SK-N-SH (cell line): ENCODE measurements at regions not wholly inside any gene's neighbourhood (a gene's known extent, or its start where the extent isn't known, plus 50 kb on each side); places are given as distances from the start of the nearest gene placed in this dataset.

Source experiments
- CTCF ChIA-PET: fragments of 300-600, 350-600 bp; formaldehyde crosslinking; extraction: SDS; loops from one replicate; lab custom pipeline; 2021; lab: Yijun Ruan, JAX
- POLR2A ChIA-PET: fragments of 350-600 bp; sonication (Branson Sonifier 250); formaldehyde crosslinking; extraction: SDS; loops from one replicate; lab custom pipeline; 2020; ENCODE audit warnings: antibody characterized with exemption, inconsistent platforms; lab: Yijun Ruan, JAX
- DNase-seq: peaks from one replicate; pipeline ENCODE4 v3.0.0; 2012
- H2AFZ ChIP-seq: fragments of 200-600 bp; sonication (generic); 2 replicates; pipeline ENCODE4 v1.8.1; 2016; ENCODE audit warnings: antibody characterized with exemption, mild to moderate bottlenecking, low read depth
- H3F3A ChIP-seq: fragments of 200-600 bp; sonication (generic); replicated peaks from 2 replicates; pipeline ENCODE3; 2016; ENCODE audit warnings: antibody characterized with exemption, mild to moderate bottlenecking; ENCODE audit not compliant: insufficient read depth
- H3K27ac ChIP-seq, 2 experiments: fragments of 200-500 bp in 1 of 2; fragments of 200-600 bp in 1 of 2; sonication (Bioruptor generic) in 1 of 2; sonication (generic), shearing (Covaris generic) in 1 of 2; 2 replicates each; pipeline versions ENCODE4 v1.5.1 to v1.6.1; 2014 to 2016; ENCODE audit warnings: low read depth in 2 of 2, inconsistent platforms in 1 of 2, low read length in 1 of 2, mild to moderate bottlenecking in 1 of 2, mixed read lengths in 1 of 2
- H3K27me3 ChIP-seq: fragments of 200-600 bp; sonication (generic), shearing (Covaris generic); 2 replicates; pipeline ENCODE4 v1.6.1; 2016; ENCODE audit warnings: mixed run types; ENCODE audit not compliant: insufficient read depth
- H3K36me3 ChIP-seq, 2 experiments: fragments of 200-500 bp in 1 of 2; fragments of 200-600 bp in 1 of 2; sonication (Bioruptor generic) in 1 of 2; sonication (generic) in 1 of 2; replicated peaks in 1 of 2; 2 replicates each; pipeline versions ENCODE3 to v1.5.1; 2014 to 2016; ENCODE audit warnings: low read length in 1 of 2, mild to moderate bottlenecking in 1 of 2; ENCODE audit not compliant: insufficient read depth in 2 of 2, control insufficient read depth in 1 of 2
- H3K4me1 ChIP-seq, 2 experiments: fragments of 200-500 bp in 1 of 2; fragments of 200-600 bp in 1 of 2; sonication (Bioruptor generic) in 1 of 2; sonication (generic), shearing (Covaris generic) in 1 of 2; 2 replicates each; pipeline versions ENCODE4 v1.5.1 to v1.6.1; 2014 to 2016; ENCODE audit warnings: low read depth in 1 of 2, low read length in 1 of 2, mixed run types in 1 of 2; ENCODE audit not compliant: insufficient read depth in 2 of 2, control insufficient read depth in 1 of 2
- H3K4me2 ChIP-seq: fragments of 200-600 bp; sonication (generic), shearing (Covaris generic); 2 replicates; pipeline ENCODE4 v1.6.1; 2017; ENCODE audit warnings: mixed run types
- H3K4me3 ChIP-seq, 2 experiments: fragments of 200-500 bp in 1 of 2; fragments of 200-600 bp in 1 of 2; sonication (Bioruptor generic) in 1 of 2; sonication (generic), shearing (Covaris generic) in 1 of 2; 2 replicates each; pipeline versions ENCODE4 v1.5.1 to v1.8.1; 2014 to 2016; ENCODE audit warnings: low read depth in 2 of 2, inconsistent platforms in 1 of 2, low read length in 1 of 2, mild to moderate bottlenecking in 1 of 2, mixed read lengths in 1 of 2, moderate library complexity in 1 of 2
- H3K79me2 ChIP-seq: fragments of 200-600 bp; sonication (generic); 2 replicates; pipeline ENCODE4 v1.8.1; 2017; ENCODE audit warnings: mild to moderate bottlenecking; ENCODE audit not compliant: insufficient read depth
- H3K9ac ChIP-seq: fragments of 200-600 bp; sonication (generic); 2 replicates; pipeline ENCODE4 v1.6.1; 2017; ENCODE audit warnings: mixed run types
- H3K9me2 ChIP-seq: fragments of 200-600 bp; sonication (generic); 2 replicates; pipeline ENCODE4 v1.6.1; 2017; ENCODE audit warnings: mixed run types
- H3K9me3 ChIP-seq: fragments of 200-600 bp; sonication (generic); 2 replicates; pipeline ENCODE4 v1.6.1; 2017; ENCODE audit warnings: mixed run types, mild to moderate bottlenecking, moderate library complexity
- H4K20me1 ChIP-seq: fragments of 200-600 bp; sonication (generic); 2 replicates; pipeline ENCODE4 v1.6.1; 2017; ENCODE audit warnings: mild to moderate bottlenecking, mixed run types; ENCODE audit not compliant: insufficient read depth
- CTCF ChIP-seq: fragments of 200-600 bp; sonication (generic); IDR thresholded peaks from 2 replicates; pipeline ENCODE4 v1.6.1; 2017; ENCODE audit warnings: antibody characterized with exemption, mild to moderate bottlenecking, moderate library complexity
- ELF1 ChIP-seq: IDR thresholded peaks from 2 replicates; pipeline ENCODE4 v1.4.0; 2012
- EP300 ChIP-seq, 2 experiments: IDR thresholded peaks; 2 replicates each; pipeline versions ENCODE4 v1.4.0 to v1.6.1; 2012; ENCODE audit warnings: borderline replicate concordance in 1 of 2, low read depth in 1 of 2, low read length in 1 of 2
- FOSL2 ChIP-seq: IDR thresholded peaks from 2 replicates; pipeline ENCODE4 v1.4.0; 2012; ENCODE audit warnings: low read depth, mild to moderate bottlenecking, moderate library complexity, borderline replicate concordance
- FOXJ3 ChIP-seq: sonication (generic); formaldehyde crosslinking; IDR thresholded peaks from 2 replicates; pipeline ENCODE4 v1.5.1; 2020; ENCODE audit warnings: mild to moderate bottlenecking, missing genetic modification reagents
- FOXM1 ChIP-seq: IDR thresholded peaks from 2 replicates; pipeline ENCODE4 v1.4.0; 2012; ENCODE audit warnings: low read depth, mild to moderate bottlenecking
- MAX ChIP-seq: IDR thresholded peaks from 2 replicates; pipeline ENCODE4 v1.4.0; 2012; ENCODE audit warnings: low read depth
- MEF2A ChIP-seq: IDR thresholded peaks from 2 replicates; pipeline ENCODE4 v1.4.0; 2012; ENCODE audit warnings: low read depth, borderline replicate concordance
- MXI1 ChIP-seq: IDR thresholded peaks from 2 replicates; pipeline ENCODE4 v1.6.1; 2012; ENCODE audit warnings: mild to moderate bottlenecking, low read depth, low read length, improper control_type of control experiment
- NFIC ChIP-seq: IDR thresholded peaks from 2 replicates; pipeline ENCODE4 v1.4.0; 2012; ENCODE audit warnings: borderline replicate concordance
- RCOR1 ChIP-seq: fragments of 150-350 bp; IDR thresholded peaks from 2 replicates; pipeline ENCODE4 v1.6.1; 2017; ENCODE audit warnings: antibody characterized with exemption, low read length
- REST ChIP-seq: IDR thresholded peaks from 2 replicates; pipeline ENCODE4 v1.6.1; 2012; ENCODE audit warnings: mild to moderate bottlenecking, low read depth, low read length, moderate library complexity
- SIN3A ChIP-seq: IDR thresholded peaks from 2 replicates; pipeline ENCODE4 v1.6.1; 2012; ENCODE audit warnings: low read depth, mild to moderate bottlenecking, low read length, moderate library complexity, borderline replicate concordance
- TAF1 ChIP-seq: IDR thresholded peaks from 2 replicates; pipeline ENCODE4 v1.6.1; 2012; ENCODE audit warnings: low read depth, mild to moderate bottlenecking, low read length, moderate library complexity, borderline replicate concordance
- TCF12 ChIP-seq: IDR thresholded peaks from 2 replicates; pipeline ENCODE4 v1.4.0; 2012
- USF1 ChIP-seq: IDR thresholded peaks from 2 replicates; pipeline ENCODE4 v1.4.0; 2012; ENCODE audit warnings: low read depth, borderline replicate concordance
- USF2 ChIP-seq: fragments of 150-350 bp; IDR thresholded peaks from 2 replicates; pipeline ENCODE4 v1.6.1; 2017; ENCODE audit warnings: antibody characterized with exemption, low read length, low read depth, borderline replicate concordance
- YY1 ChIP-seq: IDR thresholded peaks from 2 replicates; pipeline ENCODE4 v1.4.0; 2012; ENCODE audit warnings: low read depth, mild to moderate bottlenecking
- WGBS: methylation state at CpG from one replicate; pipeline ENCODE4 v1.1.6; 2017; ENCODE audit warnings: low lambda C conversion rate; 5-methylcytosine and 5-hydroxymethylcytosine counted together

GRCh38 chr16:6105115-6105514 lies 1007.5 kb upstream of the EEF2KMT start (continued):
- TF ChIP-seq MAX (no peak), REST (no peak), NFIC (no peak), MXI1 (no peak)
- TF ChIP-seq, all 33 proteins: peak for 0

- no peaks in the 10 kb centered on the region for H3K79me2 ChIP-seq
- H2AFZ ChIP-seq: no peak overlapping the region
- H3K36me3 ChIP-seq: no peaks in the 10 kb centered on the region
- H3K27me3 ChIP-seq: no peaks in the 10 kb centered on the region
- no peak overlapping the region for H3K4me2 ChIP-seq
- no peak overlapping the region for H3K4me3 ChIP-seq
- H3F3A ChIP-seq: no peaks in the 10 kb centered on the region
- no peaks in the 10 kb centered on the region for H3K4me1 ChIP-seq
- H3K9ac ChIP-seq: no peak overlapping the region
- no peak overlapping the region for H3K27ac ChIP-seq
- DNase-seq: no peak
- WGBS: 13% methylated on average over 3 of the region's 3 CpGs
- ChIA-PET CTCF (interaction anchor here (0.6 to 2.3 kb wide), 3 partner anchors 21 to 61 kb away, joined by 3 to 8 read pairs (median 4); no protein-coding TSS in a partner anchor), POLR2A (no interaction called here)
- H3K9me3 ChIP-seq: 0 out of 2 replicates have a peak, but pooled peaks cover 8% of the 10 kb centered on the region
- no peaks in the 10 kb centered on the region for H3K9me2 ChIP-seq
- no peaks in the 10 kb centered on the region for H4K20me1 ChIP-seq
- TF ChIP-seq FOXJ3 (CRISPR knock-in tag) (no peak), MEF2A (no peak), USF1 (no peak), YY1 (no peak), RCOR1 (no peak), TCF12 (no peak), SIN3A (no peak), MXI1 (no peak), FOSL2 (no peak), FOXM1 (no peak), USF2 (no peak), TAF1 (no peak), REST (no peak), CTCF (no peak), ELF1 (no peak), EP300 (IDR thresholded peaks at IDR 0.05; ENCODE audit: borderline replicate concordance in 1 of 2, low read depth in 1 of 2, low read length in 1 of 2) (no peak)
Measured at GRCh38 chr16:6104428-6104827, 1006.8 kb upstream of the EEF2KMT start.
